Right ventricle myocardium inferior (tissue), 1 donor: ENCODE measurements at regions not wholly inside any gene's neighbourhood (a gene's known extent, or its start where the extent isn't known, plus 50 kb on each side); places are given as distances from the start of the nearest gene placed in this dataset.

Experiments used
- ATAC-seq: fragments of 200-7000 bp; cut with Tn5 transposase; one replicate; pipeline ENCODE4 v1.9.1; 2020; ENCODE audit warnings: mild to moderate bottlenecking, moderate library complexity
- DNase-seq: peaks from one replicate; pipeline ENCODE4 v3.0.0; 2021; ENCODE audit errors: missing footprints
- intact Hi-C: fragments of 100-400 bp; cut with DNase I; formaldehyde crosslinking; loops from one replicate; pipeline ENCODE4 v1.11.0; 2022
- donor health status: DM: no; HTN: yes; CAD: no; lungs with severe emphysema.

DNA sequence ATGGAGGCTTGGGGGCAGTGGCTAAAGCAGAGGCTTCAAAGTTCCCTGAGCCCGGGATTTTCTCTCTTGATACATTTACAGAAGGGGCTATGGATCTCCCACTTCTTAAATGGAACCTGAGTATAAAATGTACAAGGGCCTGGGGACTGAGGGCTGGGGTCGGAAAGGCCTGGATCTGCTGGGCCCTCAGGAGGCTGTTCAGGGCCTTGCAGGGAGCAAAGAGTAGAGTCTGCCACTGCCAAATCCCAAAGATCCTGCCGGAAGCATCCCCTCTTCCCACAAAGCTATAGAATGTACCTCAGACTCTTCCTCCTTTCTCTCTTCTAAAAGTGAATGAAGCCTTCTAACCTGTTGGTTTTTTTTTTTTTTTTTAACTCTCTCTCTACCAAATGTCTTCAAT is 59.8 kb upstream of the ARHGEF3 start:
- ATAC-seq (no peak), DNase-seq (no peak)
- intact Hi-C loops: no loop called here

DNA sequence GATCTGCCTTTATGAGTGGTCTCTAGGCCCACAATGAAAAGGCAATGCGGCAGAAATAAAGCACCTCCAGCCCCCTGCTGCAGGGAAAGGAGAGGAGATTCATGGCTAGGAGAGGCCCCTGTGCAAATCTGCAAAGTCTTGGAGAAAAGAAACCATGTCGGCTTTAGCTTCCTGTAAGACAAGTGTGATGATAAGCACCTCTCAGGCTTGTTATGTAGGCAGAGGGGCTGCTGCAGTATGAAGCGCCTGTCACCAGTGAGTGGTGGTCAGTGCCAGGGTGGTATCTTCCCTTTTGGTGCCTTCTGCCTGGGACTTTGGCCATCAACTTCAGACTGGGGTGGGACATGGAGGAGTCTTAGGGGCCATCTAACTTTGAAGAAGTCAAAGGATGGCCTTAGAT is 59.2 kb upstream of the ARHGEF3 start:
- intact Hi-C loops: no loop called here

DNA sequence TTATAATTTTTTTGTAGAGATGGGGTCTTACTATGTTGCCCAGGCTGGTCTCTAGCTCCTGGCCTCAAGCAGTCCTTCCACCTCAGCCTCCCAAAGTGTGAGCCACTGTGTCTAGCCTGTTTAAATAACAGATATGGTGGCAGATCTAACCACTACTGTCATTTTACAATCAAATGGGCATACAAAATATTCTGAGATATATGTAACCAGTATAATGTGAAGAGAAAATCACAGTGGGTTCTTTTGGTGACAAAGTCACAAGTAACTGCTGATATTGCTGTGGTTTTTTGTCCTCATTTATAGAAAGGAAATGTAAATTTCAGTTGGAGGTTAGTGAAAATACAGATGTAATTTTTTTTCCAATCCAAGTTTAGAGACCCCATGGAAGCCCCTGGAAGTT is 58.6 kb upstream of the ARHGEF3 start:
- intact Hi-C loops: no loop called here
- no peak for DNase-seq
- ATAC-seq: no peak

More for the DNA sequence above, 59.2 kb upstream of the ARHGEF3 start:
- DNase-seq: no peak
- ATAC-seq: no peak

DNA sequence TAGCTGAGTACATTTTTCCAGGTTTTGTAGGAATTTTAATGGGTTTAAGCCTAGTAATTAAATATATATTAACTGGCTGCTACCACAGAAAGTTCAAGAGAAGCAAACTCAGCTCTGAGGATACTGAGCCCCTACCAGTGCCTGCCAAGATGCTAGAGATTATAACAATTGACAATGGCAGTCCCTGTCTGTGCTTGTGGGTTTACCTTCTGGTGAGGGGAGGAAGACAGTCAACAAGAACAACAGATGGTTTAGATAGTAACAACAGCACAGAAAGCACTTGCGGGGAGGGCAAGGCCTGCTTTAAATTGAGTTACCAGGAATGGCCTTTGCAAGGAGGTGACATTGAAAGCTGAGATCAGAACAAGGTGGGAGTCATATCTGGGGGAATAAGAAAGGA is 56.6 kb upstream of the ARHGEF3 start:
- DNase-seq: no peak
- ATAC-seq: no peak
- intact Hi-C loops: loop anchor here (5.0 kb wide), 1 partner anchor 129 kb away; no protein-coding TSS in a partner anchor

DNA sequence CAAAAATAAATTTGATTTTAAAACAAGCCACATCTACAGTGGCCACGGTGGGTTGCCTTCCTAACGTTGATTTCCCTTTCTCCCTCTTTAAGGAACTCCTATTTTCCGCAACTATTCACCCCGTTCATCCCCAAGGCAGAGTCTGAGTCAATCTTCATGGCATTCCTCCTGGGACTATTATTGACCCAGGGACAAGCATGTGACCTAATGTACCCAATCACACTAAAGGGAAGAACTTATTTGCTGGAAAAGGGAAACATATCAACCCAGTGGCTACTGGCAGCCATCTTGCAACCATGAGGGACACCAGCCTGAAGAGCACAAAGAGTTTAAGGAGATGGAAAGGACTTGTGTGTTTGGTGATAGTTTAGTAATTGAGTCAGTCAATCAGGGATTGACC is 55.4 kb upstream of the ARHGEF3 start:
- DNase-seq (no peak), ATAC-seq (no peak)
- intact Hi-C loops: loop anchor here (5.0 kb wide), 1 partner anchor 130 kb away; no protein-coding TSS in a partner anchor

DNA sequence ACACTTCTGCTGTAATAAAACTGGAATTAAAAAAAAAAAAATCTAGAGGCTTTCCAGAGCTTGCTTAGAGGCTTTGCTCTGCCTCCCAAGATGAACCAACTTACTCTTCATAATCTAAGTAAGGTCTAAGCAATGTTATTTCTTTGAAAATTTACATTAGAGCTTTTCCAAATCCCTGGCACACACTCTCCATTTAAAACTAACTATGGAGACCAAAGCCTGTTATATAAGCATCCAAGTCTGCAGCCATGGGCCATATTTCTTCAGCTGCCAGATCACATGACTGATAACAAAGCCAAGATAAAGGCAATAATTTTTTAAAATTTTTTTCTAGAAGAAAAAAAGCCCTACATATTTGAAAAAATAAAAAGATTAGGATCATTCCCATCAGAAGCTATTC is 55.0 kb upstream of the ARHGEF3 start:
- DNase-seq: no peak
- no peak for ATAC-seq
- intact Hi-C loops: loop anchor here (5.0 kb wide), 1 partner anchor 131 kb away; no protein-coding TSS in a partner anchor

DNA sequence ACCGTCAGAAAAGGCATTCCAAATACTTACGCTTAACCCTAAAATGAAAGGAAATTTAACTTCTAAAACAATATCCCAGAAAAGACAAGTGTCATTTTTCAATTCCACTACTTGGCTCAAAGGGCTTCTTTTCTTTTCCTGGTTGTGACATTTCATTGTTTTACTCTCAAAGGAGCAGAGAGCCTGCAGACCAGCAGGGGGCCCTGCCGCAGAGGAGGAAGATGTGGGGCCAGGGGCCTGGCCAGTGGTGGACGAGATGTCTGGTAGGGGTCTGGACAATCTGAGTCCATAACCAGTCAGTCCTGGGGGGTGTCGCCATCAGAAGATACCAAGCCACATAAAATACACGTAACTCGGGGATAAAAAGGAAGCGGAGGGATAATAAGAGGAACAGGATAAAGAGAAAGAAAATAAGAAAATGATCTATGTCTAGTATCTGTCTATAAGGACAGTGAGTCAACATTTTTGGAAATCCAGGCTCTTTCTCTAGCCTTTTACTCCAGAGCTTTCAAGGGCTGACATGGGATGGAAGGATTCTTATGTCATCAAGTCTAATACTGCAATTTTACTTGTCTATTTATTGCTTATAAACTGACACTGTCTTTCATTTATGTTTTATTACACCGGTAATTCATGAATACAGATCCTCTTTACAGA is 54.2 kb upstream of the ARHGEF3 start:
- intact Hi-C loops: loop anchor here (5.0 kb wide), 1 partner anchor 131 kb away; no protein-coding TSS in a partner anchor
- ATAC-seq (peak; percentile 48), DNase-seq (no peak)

DNA sequence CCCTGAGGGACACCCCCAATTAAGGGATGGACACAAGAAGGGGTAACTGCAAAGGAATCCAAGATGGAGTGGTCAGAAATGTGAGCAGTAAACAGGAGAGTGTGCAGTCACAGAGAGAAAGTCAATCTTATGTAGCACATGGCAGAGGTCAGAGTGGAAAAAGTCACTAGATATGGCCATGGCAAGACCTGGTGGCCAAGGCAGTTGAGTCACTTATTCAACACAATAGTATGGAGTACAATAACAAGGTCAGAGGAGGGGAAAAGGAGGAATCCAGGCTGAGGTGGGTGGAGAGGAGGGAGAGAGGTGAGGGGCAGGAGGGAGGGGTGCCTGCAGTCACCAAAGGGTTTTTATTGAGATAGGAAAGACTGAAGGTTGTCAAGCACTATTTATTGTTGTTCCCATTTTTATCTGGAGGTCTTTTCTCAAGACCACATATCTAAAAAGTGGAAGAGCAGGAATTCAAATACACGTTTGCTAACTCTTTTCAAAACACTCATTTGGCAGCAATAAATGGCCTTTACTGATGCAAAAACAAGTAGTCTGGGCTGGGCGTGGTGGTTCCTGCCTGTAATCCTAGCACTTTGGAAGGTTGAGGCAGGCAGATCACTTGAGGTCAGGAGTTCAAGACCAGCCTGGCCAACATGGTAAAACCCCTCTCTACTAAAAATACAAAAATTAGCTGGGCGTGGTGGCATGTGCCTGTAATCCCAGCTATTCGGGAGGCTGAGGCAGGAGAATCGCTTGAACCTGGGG is 53.3 kb upstream of the ARHGEF3 start:
- intact Hi-C loops: loop anchor here (5.0 kb wide), 1 partner anchor 132 kb away; no protein-coding TSS in a partner anchor
- ATAC-seq (no peak), DNase-seq (no peak)

DNA sequence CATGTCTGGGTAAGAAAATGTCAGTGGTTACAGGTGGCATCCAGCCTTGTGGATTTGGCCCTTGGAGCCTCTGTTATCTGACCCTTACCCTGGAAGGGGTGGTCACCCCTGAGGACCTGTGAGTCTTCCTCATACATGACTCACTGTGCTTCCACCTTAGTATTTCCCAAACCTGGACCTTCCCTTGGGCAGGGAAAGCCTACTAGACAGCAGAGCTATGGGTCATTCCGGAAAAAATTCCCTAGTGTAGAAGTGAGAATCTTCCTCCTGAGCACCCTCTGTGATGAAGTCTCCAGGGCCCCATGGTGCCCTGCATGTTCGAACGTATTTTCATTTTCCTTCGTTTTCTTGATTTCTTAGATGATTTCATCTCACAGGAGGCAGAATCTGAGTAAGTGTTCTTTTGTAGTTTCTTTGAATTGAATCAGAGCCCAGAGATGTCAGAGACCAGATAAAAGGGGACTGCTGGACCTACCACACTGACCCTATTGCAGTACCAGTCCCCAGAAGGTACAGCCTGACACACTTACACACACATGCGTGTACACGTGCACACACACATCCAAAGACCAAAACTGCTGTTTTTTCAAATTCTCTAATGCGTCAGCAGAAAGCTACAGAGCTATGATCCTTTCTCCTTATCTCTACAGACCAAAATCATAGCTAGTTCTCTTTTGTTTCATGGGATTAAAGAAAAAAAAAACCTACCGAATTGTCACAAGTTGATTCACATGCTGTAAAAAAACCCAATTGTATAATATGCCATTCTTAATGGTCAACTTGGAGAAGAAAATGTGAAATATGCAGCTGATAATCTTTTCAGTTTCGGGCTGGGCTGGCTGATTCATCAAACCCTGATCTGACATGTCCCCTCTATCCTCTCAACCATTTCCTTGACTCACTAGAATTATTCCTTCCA is 50.5 kb upstream of the ARHGEF3 start:
- intact Hi-C loops: no loop called here
- DNase-seq: no peak
- ATAC-seq: no peak
